H1 (cell line): ENCODE measurements at regions not wholly inside any gene's neighbourhood (a gene's known extent, or its start where the extent isn't known, plus 50 kb on each side); places are given as distances from the start of the nearest gene placed in this dataset.

ENCODE experiments used
- CTCF ChIA-PET: fragments of 300-600 bp; sonication (Branson Sonifier 250); formaldehyde crosslinking; loops from one replicate; lab custom pipeline; 2021; ENCODE audit not compliant: partially characterized antibody; lab: Charles Lee
- POLR2A ChIA-PET: fragments of 300-600 bp; sonication (Branson Sonifier 250); formaldehyde crosslinking; loops from one replicate; lab custom pipeline; 2021; ENCODE audit warnings: inconsistent platforms; ENCODE audit not compliant: partially characterized antibody; lab: Charles Lee
- DNase-seq, 2 experiments: peaks; one replicate each; pipeline versions ENCODE4 v3.0.0 to v3.0.0-alpha.2; 2010 to 2022; ENCODE audit warnings: low spot score in 2 of 2, low read depth in 1 of 2, mixed read lengths in 1 of 2
- FAIRE-seq: peaks from 2 replicates; lab custom pipeline; 2011; peaks lifted over from hg19 to GRCh38; lab: Jason Lieb, UNC
- H2AFZ ChIP-seq: 2 replicates; pipeline ENCODE4 v1.8.1; 2012; ENCODE audit warnings: low read length, inconsistent platforms
- H2AK5ac ChIP-seq: 2 replicates; pipeline ENCODE4 v1.6.1; 2013; ENCODE audit warnings: low read depth, low read length
- H2BK120ac ChIP-seq: replicated peaks from 2 replicates; pipeline ENCODE3; 2013; ENCODE audit warnings: low read depth, low read length, inconsistent platforms
- H2BK12ac ChIP-seq: 2 replicates; pipeline ENCODE4 v1.6.1; 2013; ENCODE audit warnings: low read depth, low read length
- H2BK15ac ChIP-seq: 2 replicates; pipeline ENCODE4 v1.6.1; 2013; ENCODE audit warnings: low read length
- H2BK20ac ChIP-seq: 2 replicates; pipeline ENCODE4 v1.6.1; 2013; ENCODE audit warnings: low read length
- H2BK5ac ChIP-seq: 2 replicates; pipeline ENCODE4 v1.6.1; 2013; ENCODE audit warnings: low read depth, low read length
- H3K14ac ChIP-seq: 2 replicates; pipeline ENCODE4 v1.6.1; 2013; ENCODE audit warnings: inconsistent platforms; ENCODE audit not compliant: insufficient read length
- H3K18ac ChIP-seq: 2 replicates; pipeline ENCODE4 v1.6.1; 2013; ENCODE audit warnings: low read length; ENCODE audit errors: extremely low read depth
- H3K23ac ChIP-seq: 2 replicates; pipeline ENCODE4 v1.6.1; 2013; ENCODE audit warnings: inconsistent platforms; ENCODE audit not compliant: insufficient read length
- H3K23me2 ChIP-seq: 2 replicates; pipeline ENCODE4 v1.6.1; 2013; ENCODE audit warnings: low read depth, low read length
- H3K27ac ChIP-seq: 2 replicates; pipeline ENCODE4 v1.6.1; 2011; ENCODE audit warnings: low read depth, low read length, inconsistent platforms
- H3K27me3 ChIP-seq, 4 experiments: replicated peaks in 1 of 4; 1 replicate in 1 of 4; 2 replicates in 3 of 4; pipeline versions ENCODE4 v1.6.1 to v1.8.1; 2011 to 2013; ENCODE audit warnings: low read length in 3 of 4, mild to moderate bottlenecking in 3 of 4, inconsistent platforms in 2 of 4, mixed read lengths in 2 of 4, moderate library complexity in 1 of 4; ENCODE audit not compliant: control insufficient read depth in 3 of 4, insufficient read depth in 3 of 4; ENCODE audit errors: extremely low read depth in 1 of 4
- H3K36me3 ChIP-seq, 4 experiments: 2 replicates each; pipeline versions ENCODE4 v1.6.1 to v1.8.1; 2011 to 2013; ENCODE audit warnings: mild to moderate bottlenecking in 4 of 4, low read length in 3 of 4, moderate library complexity in 2 of 4, control low read depth in 1 of 4, inconsistent platforms in 1 of 4; ENCODE audit not compliant: insufficient read depth in 4 of 4, control insufficient read depth in 2 of 4
- H3K4ac ChIP-seq: replicated peaks from 2 replicates; pipeline ENCODE3; 2013; ENCODE audit warnings: low read length, low read depth, mixed read lengths, inconsistent platforms; ENCODE audit not compliant: insufficient read length
- H3K4me1 ChIP-seq, 4 experiments: replicated peaks in 1 of 4; 1 replicate in 1 of 4; 2 replicates in 3 of 4; pipeline versions ENCODE4 v1.6.1 to v1.8.1; 2011 to 2013; ENCODE audit warnings: low read length in 3 of 4, inconsistent platforms in 2 of 4, mixed read lengths in 1 of 4; ENCODE audit not compliant: insufficient read depth in 4 of 4, control insufficient read depth in 3 of 4
- H3K4me2 ChIP-seq, 2 experiments: 2 replicates each; pipeline versions ENCODE4 v1.6.1 to v1.8.1; 2011 to 2013; ENCODE audit warnings: low read depth in 2 of 2, low read length in 2 of 2, control low read depth in 1 of 2, inconsistent platforms in 1 of 2, mild to moderate bottlenecking in 1 of 2; ENCODE audit not compliant: insufficient read depth in 1 of 2
- H3K4me3 ChIP-seq, 4 experiments: fragments of 200-600, 300-600 bp in 1 of 4; sonication (generic), shearing (Covaris generic), sonication (Bioruptor Twin) in 1 of 4; 2 replicates each; pipeline versions ENCODE4 v1.5.1 to v1.8.1; 2011 to 2016; ENCODE audit warnings: low read length in 4 of 4, low read depth in 3 of 4, control low read depth in 2 of 4, inconsistent platforms in 2 of 4, mild to moderate bottlenecking in 2 of 4, mixed read lengths in 1 of 4, moderate library complexity in 1 of 4; ENCODE audit not compliant: insufficient read depth in 2 of 4; ENCODE audit errors: extremely low read depth in 1 of 4
- H3K56ac ChIP-seq: replicated peaks from 2 replicates; pipeline ENCODE3; 2013; ENCODE audit warnings: low read depth, mild to moderate bottlenecking, mixed read lengths, low read length, inconsistent platforms; ENCODE audit not compliant: insufficient read length
- H3K79me1 ChIP-seq: 2 replicates; pipeline ENCODE4 v1.6.1; 2013; ENCODE audit warnings: low read depth, low read length, control low read depth
- H3K79me2 ChIP-seq, 2 experiments: 2 replicates each; pipeline versions ENCODE4 v1.6.1 to v1.8.1; 2012 to 2013; ENCODE audit warnings: low read length in 2 of 2, mild to moderate bottlenecking in 2 of 2, inconsistent platforms in 1 of 2; ENCODE audit not compliant: insufficient read depth in 2 of 2, control insufficient read depth in 1 of 2
- H3K9ac ChIP-seq, 4 experiments: replicated peaks in 1 of 4; 1 replicate in 1 of 4; 2 replicates in 3 of 4; pipeline versions ENCODE4 v1.6.1 to v1.8.1; 2011 to 2013; ENCODE audit warnings: low read depth in 3 of 4, low read length in 3 of 4, control low read depth in 2 of 4, mild to moderate bottlenecking in 2 of 4, moderate library complexity in 2 of 4, inconsistent platforms in 1 of 4; ENCODE audit errors: extremely low read depth in 1 of 4
- H3K9me3 ChIP-seq, 2 experiments: 2 replicates each; pipeline versions ENCODE4 v1.6.1 to v1.8.1; 2012 to 2013; ENCODE audit warnings: mild to moderate bottlenecking in 2 of 2, moderate library complexity in 2 of 2, control low read depth in 1 of 2, inconsistent platforms in 1 of 2, low read depth in 1 of 2, low read length in 1 of 2, mixed read lengths in 1 of 2; ENCODE audit not compliant: insufficient read depth in 2 of 2
- H4K20me1 ChIP-seq, 2 experiments: replicated peaks in 1 of 2; 2 replicates each; pipeline versions ENCODE3 to v1.8.1; 2011 to 2013; ENCODE audit warnings: inconsistent platforms in 2 of 2, low read length in 2 of 2, mild to moderate bottlenecking in 1 of 2; ENCODE audit not compliant: insufficient read depth in 2 of 2, control insufficient read depth in 1 of 2
- H4K5ac ChIP-seq: 2 replicates; pipeline ENCODE4 v1.6.1; 2013; ENCODE audit warnings: low read length, low read depth, mixed read lengths, inconsistent platforms; ENCODE audit not compliant: insufficient read length
- H4K8ac ChIP-seq: 2 replicates; pipeline ENCODE4 v1.8.0; 2013; ENCODE audit warnings: mild to moderate bottlenecking, moderate library complexity, low read length, inconsistent platforms; ENCODE audit not compliant: insufficient read depth; ENCODE audit errors: extremely low read depth
- H4K91ac ChIP-seq: replicated peaks from 2 replicates; pipeline ENCODE3; 2013; ENCODE audit warnings: low read length, mixed read lengths, inconsistent platforms; ENCODE audit not compliant: insufficient read length
- BRCA1 ChIP-seq: IDR thresholded peaks from 2 replicates; pipeline ENCODE4 v1.6.1; 2012; ENCODE audit warnings: low read depth, low read length, improper control_type of control experiment
- FOSL1 ChIP-seq: IDR thresholded peaks from 2 replicates; pipeline ENCODE4 v1.6.1; 2011; ENCODE audit warnings: mild to moderate bottlenecking, low read depth, low read length, moderate library complexity; ENCODE audit not compliant: insufficient read depth
- GABPA ChIP-seq: IDR thresholded peaks from 2 replicates; pipeline ENCODE4 v1.6.1; 2011; ENCODE audit warnings: mild to moderate bottlenecking, low read length, moderate library complexity, borderline replicate concordance; ENCODE audit not compliant: insufficient read depth
- KDM5A ChIP-seq: fragments of 200-600 bp; IDR thresholded peaks from 2 replicates; pipeline ENCODE4 v1.7.1; 2012; ENCODE audit warnings: mild to moderate bottlenecking, low read length, inconsistent platforms, mixed read lengths
- POU5F1 ChIP-seq: IDR thresholded peaks from 2 replicates; pipeline ENCODE4 v1.6.1; 2011; ENCODE audit warnings: low read depth, mild to moderate bottlenecking, low read length, moderate library complexity
- TBP ChIP-seq: IDR thresholded peaks from 2 replicates; pipeline ENCODE4 v1.6.1; 2011; ENCODE audit warnings: low read depth, low read length, improper control_type of control experiment
- TCF12 ChIP-seq: IDR thresholded peaks from 2 replicates; pipeline ENCODE4 v1.6.1; 2011; ENCODE audit warnings: low read depth, mild to moderate bottlenecking, low read length
- WGBS, 2 experiments: shearing (Covaris generic) in 1 of 2; methylation state at CpG; one replicate each; pipeline versions ENCODE4 v1.1.6 to v1.1.7; 2013 to 2015; ENCODE audit warnings: low lambda C conversion rate in 2 of 2, mixed read lengths in 2 of 2, inconsistent platforms in 1 of 2, low coverage in 1 of 2, missing lambda C conversion rate in 1 of 2; ENCODE audit not compliant: insufficient replicate concordance in 2 of 2, insufficient coverage in 1 of 2, insufficient read length in 1 of 2; ENCODE audit errors: extremely low coverage in 1 of 2, missing lambda C conversion rate in 1 of 2; 5-methylcytosine and 5-hydroxymethylcytosine counted together

DNA sequence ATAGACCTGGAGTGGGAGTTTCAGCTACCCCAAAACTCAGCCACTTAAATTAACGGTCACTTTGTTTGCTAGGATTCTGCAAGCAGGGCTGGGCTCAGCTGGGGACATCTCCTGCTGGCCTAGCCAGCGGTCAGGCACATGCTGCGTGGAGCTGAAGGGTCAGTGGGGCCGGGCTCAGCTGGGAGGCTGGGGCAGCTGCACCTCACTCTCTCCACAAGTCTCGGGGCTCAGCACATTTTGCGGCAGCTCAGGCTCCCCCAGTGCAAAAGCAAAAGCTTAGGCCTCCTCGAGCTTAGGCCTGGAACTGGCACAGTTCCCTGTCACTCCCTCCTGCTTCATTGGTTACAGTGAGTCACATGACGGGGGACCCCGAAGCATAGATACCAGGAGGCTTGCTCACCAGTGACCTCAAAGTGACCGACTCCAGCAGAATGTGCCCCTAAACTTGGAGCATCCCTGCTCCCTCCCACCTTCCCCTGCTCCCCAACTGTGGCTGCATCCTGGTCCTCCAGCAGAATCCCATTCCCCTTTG, 80.6 kb upstream of the CST7 start:
- H3K4me2 ChIP-seq: no peak overlapping the region
- H4K20me1 ChIP-seq: no peaks in the 10 kb centered on the region
- no peak overlapping the region for H2AFZ ChIP-seq
- H3K18ac ChIP-seq: no peak overlapping the region
- H4K91ac ChIP-seq: no peak overlapping the region
- H3K36me3 ChIP-seq: no peaks in the 10 kb centered on the region
- no peak overlapping the region for H3K4me3 ChIP-seq
- H3K23me2 ChIP-seq: no peaks in the 10 kb centered on the region
- FAIRE-seq (no peak), DNase-seq (no peak)
- no peak overlapping the region for H3K23ac ChIP-seq
- no peak overlapping the region for H2BK5ac ChIP-seq
- H3K79me2 ChIP-seq: no peaks in the 10 kb centered on the region
- no peak overlapping the region for H4K8ac ChIP-seq
- peaks cover 20 to 25% of the 10 kb centered on the region in 2 experiments for H3K9me3 ChIP-seq
- H3K4me1 ChIP-seq: no peaks in the 10 kb centered on the region; a peak in 1 of 7 replicates
- no peak overlapping the region for H3K9ac ChIP-seq
- CTCF ChIA-PET: interaction anchor here (0.6 to 1.5 kb wide), 4 partner anchors 50 to 719 kb away, joined by 3 to 5 read pairs (median 3); no protein-coding TSS in a partner anchor
- no peak overlapping the region for H4K5ac ChIP-seq
- no peak overlapping the region for H2BK120ac ChIP-seq
- H3K79me1 ChIP-seq: no peaks in the 10 kb centered on the region
- no peak overlapping the region for H3K27ac ChIP-seq
- POLR2A ChIA-PET: no interaction called here
- no peak overlapping the region for H2BK20ac ChIP-seq
- no peak overlapping the region for H3K4ac ChIP-seq
- no peak overlapping the region for H2AK5ac ChIP-seq
- no peak overlapping the region for H3K56ac ChIP-seq
- no peaks in the 10 kb centered on the region for H3K27me3 ChIP-seq
- TF ChIP-seq TCF12: no peak
- no peak for TF ChIP-seq KDM5A
- TF ChIP-seq GABPA: no peak
- no peak for TF ChIP-seq FOSL1
- no peak for TF ChIP-seq TBP
- no peak for TF ChIP-seq POU5F1
- no peak for TF ChIP-seq BRCA1
- TF ChIP-seq, all 59 proteins: peak for 0
- Histone ChIP-seq H2BK15ac (no peak overlapping the region), H2BK12ac (no peak overlapping the region), H3K14ac (no peak overlapping the region)
- WGBS, 2 experiments: 84% methylated on average over 10 of the region's 10 CpGs; no CpG with 5 or more reads in 1 of the 2 experiments
